A549 (cell line): ENCODE measurements at regions not wholly inside any gene's neighbourhood (a gene's known extent, or its start where the extent isn't known, plus 50 kb on each side); places are given as distances from the start of the nearest gene placed in this dataset.

ENCODE experiments used
- ATAC-seq, 2 experiments: fragments of 200-7000 bp in 1 of 2; fragments of >200 bp in 1 of 2; cut with Nextera tagmentation in 1 of 2; cut with Tn5 transposase in 1 of 2; 3 replicates each; pipeline versions ENCODE4 v1.8.0 to v1.9.1; 2018 to 2020; ENCODE audit warnings: mild to moderate bottlenecking in 1 of 2, moderate library complexity in 1 of 2
- CTCF ChIA-PET: fragments of 300-600 bp; sonication (Branson Sonifier 250); formaldehyde crosslinking; extraction: SDS; loops from one replicate; lab custom pipeline; 2021; ENCODE audit warnings: antibody characterized with exemption, inconsistent platforms; lab: Yijun Ruan, JAX
- POLR2A ChIA-PET: fragments of 350-600 bp; formaldehyde crosslinking; extraction: SDS; loops from one replicate; lab custom pipeline; 2021; ENCODE audit warnings: antibody characterized with exemption, inconsistent platforms; lab: Yijun Ruan, JAX
- DNase-seq, 2 experiments: peaks; one replicate each; pipeline versions ENCODE4 v3.0.0 to v3.0.0-alpha.2; 2011 to 2016; ENCODE audit warnings: low read depth in 1 of 2, low spot score in 1 of 2
- FAIRE-seq: peaks from 2 replicates; lab custom pipeline; 2011; peaks lifted over from hg19 to GRCh38; lab: Jason Lieb, UNC
- H3K27ac ChIP-seq, 2 experiments: fragments of >200 bp; sonication (Bioruptor Twin); formaldehyde crosslinking; 3 replicates each; pipeline ENCODE4 v1.5.1; 2016 to 2017
- H3K4me1 ChIP-seq: fragments of >200 bp; sonication (Bioruptor Twin); formaldehyde crosslinking; 3 replicates; pipeline ENCODE4 v1.6.1; 2016
- H3K4me2 ChIP-seq: fragments of >200 bp; sonication (Bioruptor Twin); formaldehyde crosslinking; 3 replicates; pipeline ENCODE4 v1.6.1; 2016
- H3K4me3 ChIP-seq: fragments of >200 bp; sonication (Bioruptor Twin); formaldehyde crosslinking; 3 replicates; pipeline ENCODE4 v1.5.1; 2016
- H3K9me3 ChIP-seq: fragments of >200 bp; sonication (Bioruptor Twin); formaldehyde crosslinking; 3 replicates; pipeline ENCODE4 v1.6.1; 2016
- BHLHE40 ChIP-seq: IDR thresholded peaks from 2 replicates; pipeline ENCODE4 v1.6.1; 2012; ENCODE audit warnings: low read depth, low read length, inconsistent platforms
- CBX2 ChIP-seq: fragments of 200-600 bp; sonication (generic); IDR thresholded peaks from 2 replicates; pipeline ENCODE4 v1.6.1; 2016; ENCODE audit warnings: low read depth, mild to moderate bottlenecking, borderline replicate concordance
- E2F6 ChIP-seq: IDR thresholded peaks from 2 replicates; pipeline ENCODE4 v1.6.1; 2012; ENCODE audit warnings: low read depth, borderline replicate concordance
- EHMT2 ChIP-seq: fragments of 200-600 bp; sonication (generic); IDR thresholded peaks from 2 replicates; pipeline ENCODE4 v1.6.1; 2016; ENCODE audit warnings: antibody characterized with exemption, low read depth, mild to moderate bottlenecking, moderate library complexity
- FOSL2 ChIP-seq, 2 experiments: fragments of 450-650 bp in 1 of 2; fragments of >200 bp in 1 of 2; sonication (Bioruptor Twin) in 1 of 2; formaldehyde crosslinking; IDR thresholded peaks; 2 replicates each; pipeline versions ENCODE4 v1.5.0 to v1.6.1; 2016 to 2020; ENCODE audit warnings: mild to moderate bottlenecking in 1 of 2, moderate library complexity in 1 of 2
- HOXA7 ChIP-seq: fragments of 250-450 bp; sonication (Bioruptor Pico); IDR thresholded peaks from 2 replicates; pipeline ENCODE4 v1.5.0; 2020; ENCODE audit warnings: mild to moderate bottlenecking, moderate library complexity
- HOXB5 ChIP-seq: fragments of 250-450 bp; sonication (Bioruptor Pico); IDR thresholded peaks from 2 replicates; pipeline ENCODE4 v1.5.0; 2020; ENCODE audit warnings: mild to moderate bottlenecking, moderate library complexity
- KDM5A ChIP-seq: fragments of 200-600 bp; sonication (generic); IDR thresholded peaks from 2 replicates; pipeline ENCODE4 v1.6.1; 2016; ENCODE audit warnings: antibody characterized with exemption, mild to moderate bottlenecking
- MAFK ChIP-seq: fragments of 450-650 bp; IDR thresholded peaks from 2 replicates; pipeline ENCODE4 v1.6.1; 2014; ENCODE audit not compliant: partially characterized antibody
- MYC ChIP-seq: IDR thresholded peaks from 2 replicates; pipeline ENCODE4 v1.6.1; 2012; ENCODE audit warnings: mild to moderate bottlenecking, inconsistent platforms, low read length, improper control_type of control experiment, borderline replicate concordance
- NFE2L2 ChIP-seq: fragments of 150-350 bp; conservative IDR thresholded peaks from 2 replicates; pipeline ENCODE4 v1.6.1; 2014; ENCODE audit warnings: low read length
- NR3C1 ChIP-seq: fragments of >200 bp; sonication (Bioruptor Twin); formaldehyde crosslinking; IDR thresholded peaks from 3 replicates; pipeline ENCODE4 v1.6.1; 2017
- PHF8 ChIP-seq: fragments of 200-600 bp; sonication (generic); IDR thresholded peaks from 2 replicates; pipeline ENCODE4 v1.6.1; 2016; ENCODE audit warnings: low read depth, mild to moderate bottlenecking, antibody characterized with exemption, moderate library complexity, borderline replicate concordance
- POLR2A ChIP-seq: IDR thresholded peaks from 2 replicates; pipeline ENCODE4 v1.6.1; 2012; ENCODE audit warnings: mild to moderate bottlenecking, low read length
- RAD21 ChIP-seq, 2 experiments: fragments of >200 bp in 1 of 2; sonication (Bioruptor Twin) in 1 of 2; formaldehyde crosslinking in 1 of 2; IDR thresholded peaks in 1 of 2; conservative IDR thresholded peaks in 1 of 2; 2 replicates in 1 of 2; 3 replicates in 1 of 2; pipeline ENCODE4 v1.6.1; 2012 to 2018; ENCODE audit warnings: inconsistent platforms in 1 of 2
- RARB ChIP-seq: fragments of 250-450 bp; sonication (Bioruptor Pico); IDR thresholded peaks from 2 replicates; pipeline ENCODE4 v1.8.0; 2021; ENCODE audit warnings: mild to moderate bottlenecking, moderate library complexity
- SMC3 ChIP-seq: fragments of >200 bp; sonication (Bioruptor Twin); formaldehyde crosslinking; IDR thresholded peaks from 3 replicates; pipeline ENCODE4 v1.6.1; 2018; ENCODE audit warnings: inconsistent platforms
- SREBF2 ChIP-seq: fragments of 450-650 bp; IDR thresholded peaks from 2 replicates; pipeline ENCODE4 v1.6.1; 2014; ENCODE audit warnings: mild to moderate bottlenecking, moderate library complexity
- TFCP2L1 ChIP-seq: fragments of 250-450 bp; sonication (Bioruptor Pico); IDR thresholded peaks from 2 replicates; pipeline ENCODE4 v1.5.0; 2021; ENCODE audit warnings: mild to moderate bottlenecking
- ZSCAN20 ChIP-seq: fragments of 250-450 bp; sonication (Bioruptor Pico); IDR thresholded peaks from 2 replicates; pipeline ENCODE4 v1.8.0; 2022; ENCODE audit warnings: mild to moderate bottlenecking, moderate library complexity
- WGBS: methylation state at CpG from one replicate; pipeline ENCODE4 v1.1.6; 2017; ENCODE audit errors: missing lambda C conversion rate; 5-methylcytosine and 5-hydroxymethylcytosine counted together
- TF ChIP-seq, protein P1 (sequence below): fragments of 450-650 bp; IDR thresholded peaks from 2 replicates; pipeline ENCODE4 v1.6.1; 2014; ENCODE audit warnings: antibody characterized with exemption
- TF ChIP-seq, protein P2 (sequence below): IDR thresholded peaks from 2 replicates; pipeline ENCODE4 v1.6.1; 2012
- TF ChIP-seq, protein P3 (sequence below): fragments of 250-450 bp; sonication (Bioruptor Pico); IDR thresholded peaks from 2 replicates; pipeline ENCODE4 v1.5.0; 2021; ENCODE audit warnings: mild to moderate bottlenecking, moderate library complexity, borderline replicate concordance
- TF ChIP-seq, protein P4 (sequence below): fragments of 150-350 bp; IDR thresholded peaks from 2 replicates; pipeline ENCODE4 v1.6.1; 2014; ENCODE audit warnings: low read depth, mild to moderate bottlenecking, low read length
- TF ChIP-seq, protein P5 (sequence below): fragments of >200 bp; sonication (Bioruptor Twin); formaldehyde crosslinking; IDR thresholded peaks from 2 replicates; pipeline ENCODE4 v1.6.1; 2016
- TF ChIP-seq, protein P6 (sequence below): fragments of 200-600 bp; sonication (generic); IDR thresholded peaks from 2 replicates; pipeline ENCODE4 v1.6.1; 2016; ENCODE audit warnings: antibody characterized with exemption, mild to moderate bottlenecking, moderate library complexity

DNA sequence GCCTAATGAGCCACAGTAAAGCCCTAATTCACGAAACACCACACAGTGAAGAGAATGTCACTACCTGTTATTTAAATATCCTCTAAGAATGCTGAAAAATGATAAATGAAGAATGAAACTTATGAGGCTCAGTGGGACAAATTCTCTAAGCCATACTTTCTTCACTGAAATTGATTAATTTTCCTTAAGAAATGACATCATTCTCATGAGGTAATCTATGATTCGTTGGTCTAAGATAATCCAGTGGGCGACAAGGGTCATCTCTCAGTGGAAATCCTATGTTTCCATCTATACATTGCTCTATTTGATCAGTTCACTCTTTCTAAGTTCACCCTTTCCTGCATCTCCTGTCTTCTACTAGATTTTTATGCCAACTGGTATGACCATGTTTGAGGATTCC lies 330.4 kb upstream of the ANKRD30A start:
- TF ChIP-seq, protein P1, sequence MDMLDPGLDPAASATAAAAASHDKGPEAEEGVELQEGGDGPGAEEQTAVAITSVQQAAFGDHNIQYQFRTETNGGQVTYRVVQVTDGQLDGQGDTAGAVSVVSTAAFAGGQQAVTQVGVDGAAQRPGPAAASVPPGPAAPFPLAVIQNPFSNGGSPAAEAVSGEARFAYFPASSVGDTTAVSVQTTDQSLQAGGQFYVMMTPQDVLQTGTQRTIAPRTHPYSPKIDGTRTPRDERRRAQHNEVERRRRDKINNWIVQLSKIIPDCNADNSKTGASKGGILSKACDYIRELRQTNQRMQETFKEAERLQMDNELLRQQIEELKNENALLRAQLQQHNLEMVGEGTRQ = no peak
- TF ChIP-seq BHLHE40 (no peak), CBX2 (no peak), RAD21 (conservative IDR thresholded peaks at IDR 0.05 in 1 of 2, IDR thresholded peaks at IDR 0.05 in 1 of 2) (no peak), MYC (no peak), HOXA7 (CRISPR knock-in tag) (no peak), SREBF2 (no peak), NR3C1 (no peak), SMC3 (no peak)
- ChIA-PET CTCF (no interaction called here), POLR2A (no interaction called here)
- H3K4me2 ChIP-seq = no peak overlapping the region
- WGBS = 44% methylated on average over 3 of the region's 3 CpGs
- H3K27ac ChIP-seq = no peak overlapping the region
- H3K4me3 ChIP-seq = no peak overlapping the region
- DNase-seq (no peak), ATAC-seq (no peak), FAIRE-seq (no peak)
- H3K4me1 ChIP-seq = no peaks in the 10 kb centered on the region
- H3K9me3 ChIP-seq = no peaks in the 10 kb centered on the region

DNA sequence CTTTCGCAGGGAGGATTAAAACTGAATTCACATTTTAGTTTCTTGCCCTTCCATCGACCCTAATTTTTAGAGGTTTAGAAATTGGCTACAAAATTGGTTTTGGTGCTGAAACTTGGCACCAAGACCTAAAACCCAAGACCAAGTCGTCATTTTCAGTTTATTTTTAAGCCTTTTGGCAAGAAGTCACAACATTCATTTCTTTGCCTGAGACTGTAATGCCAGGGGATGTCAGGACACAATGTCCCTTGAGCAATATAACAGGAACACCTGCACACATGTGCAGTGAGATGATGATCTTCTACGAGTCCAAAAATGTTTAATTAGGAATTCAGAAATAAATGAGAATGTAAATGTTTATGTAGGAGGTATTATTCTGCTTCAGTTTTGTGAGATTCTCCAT lies 335.4 kb upstream of the ANKRD30A start:
- ChIA-PET POLR2A (no interaction called here), CTCF (interaction anchor here (1.1 to 1.7 kb wide), 2 partner anchors 10 to 13 kb away, joined by 3 to 6 read pairs; no protein-coding TSS in a partner anchor)
- Histone ChIP-seq H3K4me1 (no peaks in the 10 kb centered on the region), H3K9me3 (no peaks in the 10 kb centered on the region), H3K4me2 (no peak overlapping the region), H3K4me3 (no peak overlapping the region), H3K27ac (no peak overlapping the region)
- 27% methylated on average over 4 of the region's 4 CpGs for WGBS
- DNase-seq = no peak
- no peak for TF ChIP-seq FOSL2 (IDR thresholded peaks at IDR 0.05)
- no peak for TF ChIP-seq FOSL2 (CRISPR knock-in tag; IDR thresholded peaks at IDR 0.05)
- no peak for TF ChIP-seq HOXB5 (CRISPR knock-in tag)
- TF ChIP-seq, protein P2, sequence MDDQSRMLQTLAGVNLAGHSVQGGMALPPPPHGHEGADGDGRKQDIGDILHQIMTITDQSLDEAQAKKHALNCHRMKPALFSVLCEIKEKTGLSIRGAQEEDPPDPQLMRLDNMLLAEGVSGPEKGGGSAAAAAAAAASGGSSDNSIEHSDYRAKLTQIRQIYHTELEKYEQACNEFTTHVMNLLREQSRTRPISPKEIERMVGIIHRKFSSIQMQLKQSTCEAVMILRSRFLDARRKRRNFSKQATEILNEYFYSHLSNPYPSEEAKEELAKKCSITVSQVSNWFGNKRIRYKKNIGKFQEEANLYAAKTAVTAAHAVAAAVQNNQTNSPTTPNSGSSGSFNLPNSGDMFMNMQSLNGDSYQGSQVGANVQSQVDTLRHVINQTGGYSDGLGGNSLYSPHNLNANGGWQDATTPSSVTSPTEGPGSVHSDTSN = no peak
- TF ChIP-seq RAD21 (conservative IDR thresholded peaks at IDR 0.05 in 1 of 2, IDR thresholded peaks at IDR 0.05 in 1 of 2) = no peak
- TF ChIP-seq NFE2L2 = no peak
- TF ChIP-seq MAFK = no peak
- no peak for TF ChIP-seq PHF8
- TF ChIP-seq EHMT2 = no peak
- TF ChIP-seq RARB (CRISPR knock-in tag) = no peak
- no peak for TF ChIP-seq NR3C1
- TF ChIP-seq, protein P3, sequence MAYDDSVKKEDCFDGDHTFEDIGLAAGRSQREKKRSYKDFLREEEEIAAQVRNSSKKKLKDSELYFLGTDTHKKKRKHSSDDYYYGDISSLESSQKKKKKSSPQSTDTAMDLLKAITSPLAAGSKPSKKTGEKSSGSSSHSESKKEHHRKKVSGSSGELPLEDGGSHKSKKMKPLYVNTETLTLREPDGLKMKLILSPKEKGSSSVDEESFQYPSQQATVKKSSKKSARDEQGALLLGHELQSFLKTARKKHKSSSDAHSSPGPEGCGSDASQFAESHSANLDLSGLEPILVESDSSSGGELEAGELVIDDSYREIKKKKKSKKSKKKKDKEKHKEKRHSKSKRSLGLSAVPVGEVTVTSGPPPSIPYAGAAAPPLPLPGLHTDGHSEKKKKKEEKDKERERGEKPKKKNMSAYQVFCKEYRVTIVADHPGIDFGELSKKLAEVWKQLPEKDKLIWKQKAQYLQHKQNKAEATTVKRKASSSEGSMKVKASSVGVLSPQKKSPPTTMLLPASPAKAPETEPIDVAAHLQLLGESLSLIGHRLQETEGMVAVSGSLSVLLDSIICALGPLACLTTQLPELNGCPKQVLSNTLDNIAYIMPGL (CRISPR knock-in tag) = no peak
- TF ChIP-seq, protein P4, sequence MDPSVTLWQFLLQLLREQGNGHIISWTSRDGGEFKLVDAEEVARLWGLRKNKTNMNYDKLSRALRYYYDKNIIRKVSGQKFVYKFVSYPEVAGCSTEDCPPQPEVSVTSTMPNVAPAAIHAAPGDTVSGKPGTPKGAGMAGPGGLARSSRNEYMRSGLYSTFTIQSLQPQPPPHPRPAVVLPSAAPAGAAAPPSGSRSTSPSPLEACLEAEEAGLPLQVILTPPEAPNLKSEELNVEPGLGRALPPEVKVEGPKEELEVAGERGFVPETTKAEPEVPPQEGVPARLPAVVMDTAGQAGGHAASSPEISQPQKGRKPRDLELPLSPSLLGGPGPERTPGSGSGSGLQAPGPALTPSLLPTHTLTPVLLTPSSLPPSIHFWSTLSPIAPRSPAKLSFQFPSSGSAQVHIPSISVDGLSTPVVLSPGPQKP = no peak
- no peak for TF ChIP-seq TFCP2L1 (CRISPR knock-in tag)
- TF ChIP-seq, protein P5, sequence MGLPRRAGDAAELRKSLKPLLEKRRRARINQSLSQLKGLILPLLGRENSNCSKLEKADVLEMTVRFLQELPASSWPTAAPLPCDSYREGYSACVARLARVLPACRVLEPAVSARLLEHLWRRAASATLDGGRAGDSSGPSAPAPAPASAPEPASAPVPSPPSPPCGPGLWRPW = no peak
- TF ChIP-seq MYC = no peak
- no peak for TF ChIP-seq ZSCAN20 (CRISPR knock-in tag)
- no peak for TF ChIP-seq POLR2A
- TF ChIP-seq KDM5A = no peak
- TF ChIP-seq, protein P6, sequence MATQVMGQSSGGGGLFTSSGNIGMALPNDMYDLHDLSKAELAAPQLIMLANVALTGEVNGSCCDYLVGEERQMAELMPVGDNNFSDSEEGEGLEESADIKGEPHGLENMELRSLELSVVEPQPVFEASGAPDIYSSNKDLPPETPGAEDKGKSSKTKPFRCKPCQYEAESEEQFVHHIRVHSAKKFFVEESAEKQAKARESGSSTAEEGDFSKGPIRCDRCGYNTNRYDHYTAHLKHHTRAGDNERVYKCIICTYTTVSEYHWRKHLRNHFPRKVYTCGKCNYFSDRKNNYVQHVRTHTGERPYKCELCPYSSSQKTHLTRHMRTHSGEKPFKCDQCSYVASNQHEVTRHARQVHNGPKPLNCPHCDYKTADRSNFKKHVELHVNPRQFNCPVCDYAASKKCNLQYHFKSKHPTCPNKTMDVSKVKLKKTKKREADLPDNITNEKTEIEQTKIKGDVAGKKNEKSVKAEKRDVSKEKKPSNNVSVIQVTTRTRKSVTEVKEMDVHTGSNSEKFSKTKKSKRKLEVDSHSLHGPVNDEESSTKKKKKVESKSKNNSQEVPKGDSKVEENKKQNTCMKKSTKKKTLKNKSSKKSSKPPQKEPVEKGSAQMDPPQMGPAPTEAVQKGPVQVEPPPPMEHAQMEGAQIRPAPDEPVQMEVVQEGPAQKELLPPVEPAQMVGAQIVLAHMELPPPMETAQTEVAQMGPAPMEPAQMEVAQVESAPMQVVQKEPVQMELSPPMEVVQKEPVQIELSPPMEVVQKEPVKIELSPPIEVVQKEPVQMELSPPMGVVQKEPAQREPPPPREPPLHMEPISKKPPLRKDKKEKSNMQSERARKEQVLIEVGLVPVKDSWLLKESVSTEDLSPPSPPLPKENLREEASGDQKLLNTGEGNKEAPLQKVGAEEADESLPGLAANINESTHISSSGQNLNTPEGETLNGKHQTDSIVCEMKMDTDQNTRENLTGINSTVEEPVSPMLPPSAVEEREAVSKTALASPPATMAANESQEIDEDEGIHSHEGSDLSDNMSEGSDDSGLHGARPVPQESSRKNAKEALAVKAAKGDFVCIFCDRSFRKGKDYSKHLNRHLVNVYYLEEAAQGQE = no peak
- TF ChIP-seq E2F6 = no peak
- peak; percentile 7 for FAIRE-seq
- ATAC-seq = no peak
